ENCODE measurements at regions not wholly inside any gene's neighbourhood (a gene's known extent, or its start where the extent isn't known, plus 50 kb on each side); places are given as distances from the start of the nearest gene placed in this dataset.

GRCh38 chr3:18247776-18248310 lies 177.3 kb downstream of the SATB1 start:
- H2BK12ac ChIP-seq (ENCODE audit: low read depth, low read length): no peak overlapping the region
- 82% methylated on average over 2 of the region's 2 CpGs; no CpG with 5 or more reads in 1 of the 2 experiments for WGBS, 2 experiments (ENCODE audit: extremely low coverage in 1 of 2, insufficient coverage in 1 of 2, insufficient read length in 1 of 2, insufficient replicate concordance in 2 of 2, low coverage in 1 of 2, low lambda C conversion rate in 2 of 2, missing lambda C conversion rate in 1 of 2)
- H3K23ac ChIP-seq (ENCODE audit: insufficient read length): no peak overlapping the region
- H2BK120ac ChIP-seq (replicated peaks; ENCODE audit: low read depth, low read length): no peak overlapping the region
- H4K20me1 ChIP-seq (replicated peaks in 1 of 2; ENCODE audit: control insufficient read depth in 1 of 2, insufficient read depth in 2 of 2, low read length in 2 of 2): no peaks in the 10 kb centered on the region
- POLR2A ChIA-PET (ENCODE audit: partially characterized antibody): interaction anchor here (0.8 kb wide), 1 partner anchor 14 kb away, joined by 3 read pairs; no protein-coding TSS in a partner anchor
- H3K4me2 ChIP-seq (ENCODE audit: insufficient read depth in 1 of 2, low read depth in 2 of 2, low read length in 2 of 2): no peak overlapping the region
- no peak overlapping the region for H3K9ac ChIP-seq (replicated peaks in 1 of 4; ENCODE audit: extremely low read depth in 1 of 4, low read depth in 3 of 4, low read length in 3 of 4)
- H2BK15ac ChIP-seq (ENCODE audit: low read length): no peak overlapping the region
- no peak for FAIRE-seq
- DNase-seq (ENCODE audit: low read depth in 1 of 2, low spot score in 2 of 2): no peak
- no peak overlapping the region for H3K18ac ChIP-seq (ENCODE audit: extremely low read depth, low read length)
- H2BK20ac ChIP-seq (ENCODE audit: low read length): no peak overlapping the region
- H3K36me3 ChIP-seq (ENCODE audit: control insufficient read depth in 2 of 4, insufficient read depth in 4 of 4, low read length in 3 of 4): no peaks in the 10 kb centered on the region
- H3K56ac ChIP-seq (replicated peaks; ENCODE audit: insufficient read length, low read depth, low read length): no peak overlapping the region
- CTCF ChIA-PET (ENCODE audit: partially characterized antibody): interaction anchor here (0.6 to 1.4 kb wide), 3 partner anchors 10 to 64 kb away, joined by 3 to 4 read pairs (median 3); no protein-coding TSS in a partner anchor
- H3K4me1 ChIP-seq (replicated peaks in 1 of 4; ENCODE audit: control insufficient read depth in 3 of 4, insufficient read depth in 4 of 4, low read length in 3 of 4): peaks cover 0 to 6% (median 0%) of the 10 kb centered on the region in 4 experiments; a peak in 1 of 7 replicates
- H3K23me2 ChIP-seq (ENCODE audit: low read depth, low read length): no peaks in the 10 kb centered on the region
- TF ChIP-seq BRCA1 (IDR thresholded peaks at IDR 0.05; ENCODE audit: low read depth, low read length): no peak
- no peak for TF ChIP-seq TEAD4 (IDR thresholded peaks at IDR 0.05; ENCODE audit: low read depth, low read length)
- no peak for TF ChIP-seq CTBP2 (IDR thresholded peaks at IDR 0.05; ENCODE audit: borderline replicate concordance, insufficient read depth, insufficient read length, low read length)
- no peak overlapping the region for H3K4ac ChIP-seq (replicated peaks; ENCODE audit: insufficient read length, low read depth, low read length)
- no peak overlapping the region for H4K91ac ChIP-seq (replicated peaks; ENCODE audit: insufficient read length, low read length)
- H3K9me3 ChIP-seq (ENCODE audit: insufficient read depth in 2 of 2, low read depth in 1 of 2, low read length in 1 of 2): no peaks in the 10 kb centered on the region
- H2BK5ac ChIP-seq (ENCODE audit: low read depth, low read length): no peak overlapping the region
- no peak overlapping the region for H2AFZ ChIP-seq (ENCODE audit: low read length)
- H3K14ac ChIP-seq (ENCODE audit: insufficient read length): no peak overlapping the region
- no peaks in the 10 kb centered on the region for H3K79me2 ChIP-seq (ENCODE audit: control insufficient read depth in 1 of 2, insufficient read depth in 2 of 2, low read length in 2 of 2)
- H3K79me1 ChIP-seq (ENCODE audit: low read depth, low read length): no peaks in the 10 kb centered on the region
- H3K27ac ChIP-seq (ENCODE audit: low read depth, low read length): no peak overlapping the region
- no peak overlapping the region for H3K4me3 ChIP-seq (ENCODE audit: extremely low read depth in 1 of 4, insufficient read depth in 2 of 4, low read depth in 3 of 4, low read length in 4 of 4)
- H3K27me3 ChIP-seq (replicated peaks in 1 of 4; ENCODE audit: control insufficient read depth in 3 of 4, extremely low read depth in 1 of 4, insufficient read depth in 3 of 4, low read length in 3 of 4): no peaks in the 10 kb centered on the region
- no peak overlapping the region for H2AK5ac ChIP-seq (ENCODE audit: low read depth, low read length)
- H4K5ac ChIP-seq (ENCODE audit: insufficient read length, low read depth, low read length): no peak overlapping the region
- H4K8ac ChIP-seq (ENCODE audit: extremely low read depth, insufficient read depth, low read length): no peak overlapping the region

All from H1 (cell line).